Astrocyte (in vitro differentiated cells and primary cell): ENCODE measurements at regions not wholly inside any gene's neighbourhood (a gene's known extent, or its start where the extent isn't known, plus 50 kb on each side); places are given as distances from the start of the nearest gene placed in this dataset.

Experiments
- DNase-seq: peaks from one replicate; pipeline ENCODE4 v3.0.0-alpha.2; 2010; ENCODE audit warnings: low read depth
- FAIRE-seq: peaks from 2 replicates; lab custom pipeline; 2011; peaks lifted over from hg19 to GRCh38; lab: Jason Lieb, UNC
- H2AFZ ChIP-seq: 2 replicates; pipeline ENCODE4 v1.6.0; 2012; ENCODE audit warnings: low read depth, low read length, inconsistent platforms
- H3K27ac ChIP-seq: 2 replicates; pipeline ENCODE4 v1.5.1; 2011; ENCODE audit warnings: low read depth, low read length, inconsistent platforms
- H3K27me3 ChIP-seq: 2 replicates; pipeline ENCODE4 v1.6.0; 2011; ENCODE audit warnings: low read length, inconsistent platforms; ENCODE audit not compliant: insufficient read depth
- H3K36me3 ChIP-seq: 2 replicates; pipeline ENCODE4 v1.5.1; 2011; ENCODE audit warnings: low read length, inconsistent platforms; ENCODE audit not compliant: insufficient read depth
- H3K4me1 ChIP-seq: 2 replicates; pipeline ENCODE4 v1.5.1; 2011; ENCODE audit warnings: low read length, inconsistent platforms; ENCODE audit not compliant: insufficient read depth
- H3K4me2 ChIP-seq: 2 replicates; pipeline ENCODE4 v1.6.0; 2012; ENCODE audit warnings: low read length, inconsistent platforms
- H3K4me3 ChIP-seq: 2 replicates; pipeline ENCODE4 v1.5.1; 2011; ENCODE audit warnings: low read depth, mild to moderate bottlenecking, low read length, inconsistent platforms; ENCODE audit not compliant: insufficient read depth
- H3K79me2 ChIP-seq: 2 replicates; pipeline ENCODE4 v1.6.0; 2012; ENCODE audit warnings: mild to moderate bottlenecking, low read length, inconsistent platforms; ENCODE audit not compliant: insufficient read depth
- H3K9ac ChIP-seq: 2 replicates; pipeline ENCODE4 v1.6.0; 2012; ENCODE audit warnings: mild to moderate bottlenecking, low read length, inconsistent platforms
- H3K9me3 ChIP-seq: 2 replicates; pipeline ENCODE4 v1.5.1; 2012; ENCODE audit warnings: low read depth, mild to moderate bottlenecking, low read length, inconsistent platforms; ENCODE audit not compliant: insufficient read depth
- H4K20me1 ChIP-seq: 2 replicates; pipeline ENCODE4 v1.6.0; 2012; ENCODE audit warnings: low read length, inconsistent platforms; ENCODE audit not compliant: insufficient read depth
- H3K27ac Mint-ChIP-seq: one replicate; pipeline ENCODE4 v1.8.0; 2021; ENCODE audit warnings: mild to moderate bottlenecking, mixed read lengths; ENCODE audit not compliant: unreplicated experiment
- H3K27me3 Mint-ChIP-seq: one replicate; pipeline ENCODE4 v1.8.0; 2021; ENCODE audit warnings: low read depth, mixed read lengths; ENCODE audit not compliant: unreplicated experiment
- H3K36me3 Mint-ChIP-seq: one replicate; pipeline ENCODE4 v1.8.0; 2021; ENCODE audit warnings: low read depth, mixed read lengths; ENCODE audit not compliant: unreplicated experiment
- H3K4me1 Mint-ChIP-seq: one replicate; pipeline ENCODE4 v1.8.0; 2021; ENCODE audit warnings: low read depth, mixed read lengths; ENCODE audit not compliant: unreplicated experiment
- H3K4me3 Mint-ChIP-seq: one replicate; pipeline ENCODE4 v1.8.0; 2021; ENCODE audit warnings: mild to moderate bottlenecking, moderate library complexity, mixed read lengths; ENCODE audit not compliant: unreplicated experiment
- H3K9me3 Mint-ChIP-seq: one replicate; pipeline ENCODE4 v1.8.0; 2021; ENCODE audit warnings: mild to moderate bottlenecking, mixed read lengths; ENCODE audit not compliant: unreplicated experiment
- EZH2 ChIP-seq: IDR thresholded peaks from 2 replicates; pipeline ENCODE4 v1.6.1; 2012; ENCODE audit warnings: mild to moderate bottlenecking, low read length, inconsistent platforms; ENCODE audit not compliant: insufficient read depth
- TF ChIP-seq, protein P1 (sequence below): IDR thresholded peaks from 2 replicates; pipeline ENCODE4 v1.5.1; 2011; ENCODE audit warnings: low read depth, mild to moderate bottlenecking, inconsistent platforms, low read length, moderate library complexity; ENCODE audit not compliant: insufficient read depth

DNA sequence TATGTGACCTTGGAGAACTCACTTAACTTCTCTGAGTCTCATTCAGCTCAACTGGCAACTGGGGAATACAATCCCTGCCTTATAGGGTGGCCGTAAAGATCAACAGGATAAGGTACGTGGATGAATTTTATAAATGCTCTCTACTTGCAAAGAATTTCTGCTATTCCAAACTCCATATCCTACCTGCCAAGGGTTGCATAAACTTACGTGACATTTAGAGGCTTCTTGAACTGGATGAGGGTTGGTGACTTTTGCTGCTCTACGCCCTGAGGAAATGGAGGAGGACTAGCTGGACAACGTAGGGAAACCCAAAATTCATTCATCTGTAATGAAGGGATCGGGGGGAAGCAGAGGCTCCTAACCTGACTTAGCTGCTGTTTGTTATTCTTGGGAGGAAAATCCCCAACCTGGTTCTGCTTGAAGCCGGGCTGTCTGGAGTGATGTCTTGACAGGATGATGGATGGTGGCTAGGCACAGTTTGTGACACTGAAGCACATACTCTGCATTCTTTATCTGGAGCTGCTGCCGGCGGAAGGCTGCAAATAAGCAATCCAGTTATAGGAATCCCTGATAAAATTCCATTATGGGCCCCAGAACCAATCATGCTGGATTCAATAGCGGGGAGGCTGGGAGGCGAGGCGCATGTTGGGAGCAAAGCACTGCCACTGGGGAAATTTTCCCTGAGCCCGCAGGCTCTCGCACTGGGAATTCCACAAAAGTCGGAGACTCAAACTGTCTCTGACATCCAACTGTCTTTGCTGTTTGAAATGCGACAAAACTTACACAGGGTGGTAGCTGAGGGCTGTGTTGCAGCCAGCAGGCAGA, 94.7 kb upstream of the SDK2 start:
- Histone ChIP-seq H3K4me2 (no peak overlapping the region), H3K27me3 (no peaks in the 10 kb centered on the region), H3K4me1 (no peaks in the 10 kb centered on the region), H4K20me1 (no peaks in the 10 kb centered on the region), H3K9ac (no peak overlapping the region), H3K9me3 (no peaks in the 10 kb centered on the region), H3K79me2 (no peaks in the 10 kb centered on the region), H2AFZ (no peak overlapping the region), H3K36me3 (no peaks in the 10 kb centered on the region), H3K4me3 (no peak overlapping the region), H3K27ac (no peak overlapping the region)
- Mint-ChIP-seq H3K4me3 (no peak overlapping the region), H3K27me3 (peaks cover 77% of the 10 kb centered on the region), H3K36me3 (no peaks in the 10 kb centered on the region), H3K9me3 (peaks cover 3% of the 10 kb centered on the region), H3K4me1 (no peaks in the 10 kb centered on the region), H3K27ac (no peak overlapping the region)
- TF ChIP-seq EZH2 = no peak
- TF ChIP-seq, protein P1, sequence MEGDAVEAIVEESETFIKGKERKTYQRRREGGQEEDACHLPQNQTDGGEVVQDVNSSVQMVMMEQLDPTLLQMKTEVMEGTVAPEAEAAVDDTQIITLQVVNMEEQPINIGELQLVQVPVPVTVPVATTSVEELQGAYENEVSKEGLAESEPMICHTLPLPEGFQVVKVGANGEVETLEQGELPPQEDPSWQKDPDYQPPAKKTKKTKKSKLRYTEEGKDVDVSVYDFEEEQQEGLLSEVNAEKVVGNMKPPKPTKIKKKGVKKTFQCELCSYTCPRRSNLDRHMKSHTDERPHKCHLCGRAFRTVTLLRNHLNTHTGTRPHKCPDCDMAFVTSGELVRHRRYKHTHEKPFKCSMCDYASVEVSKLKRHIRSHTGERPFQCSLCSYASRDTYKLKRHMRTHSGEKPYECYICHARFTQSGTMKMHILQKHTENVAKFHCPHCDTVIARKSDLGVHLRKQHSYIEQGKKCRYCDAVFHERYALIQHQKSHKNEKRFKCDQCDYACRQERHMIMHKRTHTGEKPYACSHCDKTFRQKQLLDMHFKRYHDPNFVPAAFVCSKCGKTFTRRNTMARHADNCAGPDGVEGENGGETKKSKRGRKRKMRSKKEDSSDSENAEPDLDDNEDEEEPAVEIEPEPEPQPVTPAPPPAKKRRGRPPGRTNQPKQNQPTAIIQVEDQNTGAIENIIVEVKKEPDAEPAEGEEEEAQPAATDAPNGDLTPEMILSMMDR = no peak
- no peak for DNase-seq
- no peak for FAIRE-seq

DNA sequence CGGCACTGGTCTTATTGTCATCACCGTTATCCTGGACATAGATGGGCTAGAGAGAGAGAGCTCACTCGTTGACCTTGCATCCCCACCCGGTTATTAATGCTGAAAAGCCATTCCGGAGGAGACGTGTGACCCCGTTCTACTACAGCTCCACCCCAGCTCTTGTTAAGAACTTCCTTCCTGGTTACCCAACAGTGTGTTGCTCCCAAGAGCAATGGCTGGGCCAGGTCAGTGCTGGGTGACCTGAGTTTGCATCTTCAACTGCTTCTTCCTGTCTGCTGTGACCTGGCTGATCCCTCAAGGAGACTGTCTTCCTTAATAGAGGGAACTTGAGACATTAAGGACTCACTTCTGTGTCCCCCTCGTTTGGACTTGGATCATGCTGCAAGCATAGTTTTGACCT, 96.1 kb upstream of the SDK2 start:
- no peak for DNase-seq
- Histone ChIP-seq H2AFZ (no peak overlapping the region), H4K20me1 (no peaks in the 10 kb centered on the region), H3K36me3 (no peaks in the 10 kb centered on the region), H3K9ac (no peak overlapping the region), H3K27ac (no peak overlapping the region), H3K4me2 (no peak overlapping the region), H3K4me1 (no peaks in the 10 kb centered on the region), H3K9me3 (no peaks in the 10 kb centered on the region), H3K79me2 (no peaks in the 10 kb centered on the region), H3K4me3 (no peak overlapping the region), H3K27me3 (no peaks in the 10 kb centered on the region)
- FAIRE-seq = no peak
- H3K27me3 Mint-ChIP-seq = peaks cover 74% of the 10 kb centered on the region
- no peaks in the 10 kb centered on the region for H3K4me1 Mint-ChIP-seq
- H3K9me3 Mint-ChIP-seq = peaks cover 3% of the 10 kb centered on the region
- TF ChIP-seq, protein P1 = no peak
- no peak for TF ChIP-seq EZH2
- H3K27ac Mint-ChIP-seq = no peak overlapping the region
- no peak overlapping the region for H3K4me3 Mint-ChIP-seq
- H3K36me3 Mint-ChIP-seq = no peaks in the 10 kb centered on the region

DNA sequence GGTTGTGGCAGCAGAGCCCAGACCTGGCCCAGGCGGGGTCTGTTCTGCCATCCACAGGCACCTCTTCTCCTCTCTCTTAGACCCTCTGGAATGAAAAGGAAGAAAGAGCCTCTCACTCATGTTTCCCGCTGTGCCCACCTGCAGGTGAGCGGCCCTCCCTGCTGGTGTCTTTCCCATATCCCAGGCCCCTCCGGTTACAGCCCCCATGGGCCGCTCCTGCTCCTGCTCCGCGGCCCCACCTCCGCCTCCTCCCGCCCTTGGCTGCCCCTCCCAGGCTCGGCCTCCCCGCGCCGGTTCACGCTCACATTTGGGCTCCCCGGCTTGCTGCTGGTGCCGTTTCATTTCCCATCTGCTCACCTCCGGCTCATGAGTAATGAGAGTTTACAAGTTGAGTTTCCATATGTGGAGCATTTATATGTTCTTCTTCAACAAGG, 98.7 kb upstream of the SDK2 start:
- Histone ChIP-seq H3K79me2 (no peaks in the 10 kb centered on the region), H3K4me3 (no peak overlapping the region), H3K36me3 (no peaks in the 10 kb centered on the region), H3K9me3 (no peaks in the 10 kb centered on the region), H2AFZ (no peak overlapping the region), H3K9ac (no peak overlapping the region), H4K20me1 (no peaks in the 10 kb centered on the region), H3K4me1 (no peaks in the 10 kb centered on the region), H3K27ac (no peak overlapping the region), H3K4me2 (no peak overlapping the region), H3K27me3 (peaks cover 2% of the 10 kb centered on the region)
- H3K27me3 Mint-ChIP-seq = peaks cover 73% of the 10 kb centered on the region
- DNase-seq = no peak
- H3K4me1 Mint-ChIP-seq = no peaks in the 10 kb centered on the region
- peaks cover 3% of the 10 kb centered on the region for H3K9me3 Mint-ChIP-seq
- no peak overlapping the region for H3K4me3 Mint-ChIP-seq
- no peak for FAIRE-seq
- TF ChIP-seq, protein P1 = no peak
- TF ChIP-seq EZH2 = no peak
- no peak overlapping the region for H3K27ac Mint-ChIP-seq
- H3K36me3 Mint-ChIP-seq = no peaks in the 10 kb centered on the region
